IMR-90 (cell line): ENCODE measurements at regions not wholly inside any gene's neighbourhood (a gene's known extent, or its start where the extent isn't known, plus 50 kb on each side); places are given as distances from the start of the nearest gene placed in this dataset.

ENCODE experiments used
- ATAC-seq: fragments of 200-7000 bp; cut with Tn5 transposase; 2 replicates; pipeline ENCODE4 v1.9.1; 2020; ENCODE audit warnings: low read depth, mild to moderate bottlenecking, moderate library complexity
- BruUV-seq: library from RNA; stranded (reverse); fragments of 400-500 nt; replicated peaks from 2 replicates; lab custom pipeline; 2021; lab: Mats Ljungman, UMichigan
- CTCF ChIA-PET: fragments of 300-600 bp; formaldehyde crosslinking; extraction: SDS; loops from one replicate; lab custom pipeline; 2021; ENCODE audit warnings: antibody characterized with exemption; lab: Yijun Ruan, JAX
- POLR2A ChIA-PET: fragments of 300-600 bp; sonication (Branson Sonifier 250); formaldehyde crosslinking; loops from one replicate; lab custom pipeline; 2022; ENCODE audit warnings: antibody characterized with exemption; ENCODE audit not compliant: unreplicated experiment; lab: Charles Lee
- DNase-seq: peaks from one replicate; pipeline ENCODE4 v3.0.0; 2013
- H2AFZ ChIP-seq: replicated peaks from 2 replicates; pipeline ENCODE3; 2013; ENCODE audit warnings: low read length, mild to moderate bottlenecking; ENCODE audit not compliant: poor library complexity
- H2AK5ac ChIP-seq: 2 replicates; pipeline ENCODE4 v1.6.1; 2013; ENCODE audit warnings: low read depth, low read length, inconsistent platforms
- H2AK9ac ChIP-seq: replicated peaks from 2 replicates; pipeline ENCODE3; 2013; ENCODE audit warnings: mild to moderate bottlenecking, low read depth, low read length, moderate library complexity; ENCODE audit not compliant: poor library complexity
- H2BK120ac ChIP-seq: 2 replicates; pipeline ENCODE4 v1.6.1; 2013; ENCODE audit warnings: low read depth, low read length, inconsistent platforms
- H2BK15ac ChIP-seq: 3 replicates; pipeline ENCODE4 v1.6.1; 2013; ENCODE audit warnings: low read depth, low read length, inconsistent platforms
- H2BK20ac ChIP-seq: 2 replicates; pipeline ENCODE4 v1.6.1; 2013; ENCODE audit warnings: low read depth, mild to moderate bottlenecking, inconsistent platforms, low read length, moderate library complexity
- H2BK5ac ChIP-seq: 2 replicates; pipeline ENCODE4 v1.6.1; 2013; ENCODE audit warnings: mild to moderate bottlenecking, low read depth, low read length, inconsistent platforms; ENCODE audit not compliant: poor library complexity, severe bottlenecking
- H3K14ac ChIP-seq: replicated peaks from 2 replicates; pipeline ENCODE4 v1.6.1; 2013; ENCODE audit warnings: low read depth, low read length, inconsistent platforms
- H3K18ac ChIP-seq: 2 replicates; pipeline ENCODE4 v1.6.1; 2013; ENCODE audit warnings: low read depth, low read length, control low read depth
- H3K23ac ChIP-seq: 2 replicates; pipeline ENCODE4 v1.6.1; 2013; ENCODE audit warnings: low read depth, low read length, inconsistent platforms
- H3K27ac ChIP-seq: 2 replicates; pipeline ENCODE4 v1.5.1; 2013; ENCODE audit warnings: mild to moderate bottlenecking, control low read depth, low read length; ENCODE audit not compliant: insufficient read depth
- H3K27me3 ChIP-seq: 2 replicates; pipeline ENCODE4 v1.6.1; 2013; ENCODE audit warnings: low read length; ENCODE audit not compliant: control insufficient read depth, insufficient read depth
- H3K36me3 ChIP-seq: 2 replicates; pipeline ENCODE4 v1.6.1; 2013; ENCODE audit warnings: low read length, mixed read lengths; ENCODE audit not compliant: control insufficient read depth, insufficient read depth
- H3K4ac ChIP-seq: 2 replicates; pipeline ENCODE4 v1.6.1; 2013; ENCODE audit warnings: low read depth, low read length, inconsistent platforms
- H3K4me1 ChIP-seq: 2 replicates; pipeline ENCODE4 v1.6.1; 2013; ENCODE audit warnings: low read length, mixed read lengths; ENCODE audit not compliant: control insufficient read depth, insufficient read depth
- H3K4me2 ChIP-seq: 2 replicates; pipeline ENCODE4 v1.6.1; 2013; ENCODE audit warnings: low read depth, mild to moderate bottlenecking, control low read depth, low read length, moderate library complexity
- H3K4me3 ChIP-seq: 2 replicates; pipeline ENCODE4 v1.5.1; 2013; ENCODE audit warnings: low read depth, mild to moderate bottlenecking, control low read depth, low read length, moderate library complexity; ENCODE audit not compliant: insufficient read depth
- H3K56ac ChIP-seq: 2 replicates; pipeline ENCODE4 v1.6.1; 2013; ENCODE audit warnings: low read length, inconsistent platforms; ENCODE audit not compliant: insufficient read depth; ENCODE audit errors: extremely low read depth
- H3K79me1 ChIP-seq, 2 experiments: 2 replicates each; pipeline ENCODE4 v1.6.1; 2013; ENCODE audit warnings: low read length in 2 of 2, inconsistent platforms in 1 of 2, low read depth in 1 of 2
- H3K9ac ChIP-seq: 2 replicates; pipeline ENCODE4 v1.6.1; 2013; ENCODE audit warnings: low read depth, low read length, control low read depth
- H3K9me1 ChIP-seq: 2 replicates; pipeline ENCODE4 v1.6.1; 2013; ENCODE audit warnings: low read length, inconsistent platforms; ENCODE audit not compliant: insufficient read depth
- H3K9me3 ChIP-seq: 2 replicates; pipeline ENCODE4 v1.6.1; 2013; ENCODE audit warnings: low read length; ENCODE audit not compliant: control insufficient read depth, insufficient read depth
- H4K20me1 ChIP-seq: 2 replicates; pipeline ENCODE4 v1.6.1; 2013; ENCODE audit warnings: low read length, inconsistent platforms; ENCODE audit not compliant: insufficient read depth
- H4K5ac ChIP-seq: 2 replicates; pipeline ENCODE4 v1.6.1; 2013; ENCODE audit warnings: mild to moderate bottlenecking, low read depth, low read length, control low read depth
- H4K8ac ChIP-seq, 2 experiments: 2 replicates each; pipeline ENCODE4 v1.6.1; 2013; ENCODE audit warnings: low read depth in 2 of 2, low read length in 2 of 2, control low read depth in 1 of 2, inconsistent platforms in 1 of 2
- H4K91ac ChIP-seq: 2 replicates; pipeline ENCODE4 v1.6.1; 2013; ENCODE audit warnings: low read depth, low read length, inconsistent platforms; ENCODE audit not compliant: insufficient read depth
- BHLHE40 ChIP-seq: fragments of 150-350 bp; IDR thresholded peaks from 2 replicates; pipeline ENCODE4 v1.6.1; 2016; ENCODE audit warnings: mild to moderate bottlenecking, low read depth, low read length
- CEBPB ChIP-seq: IDR thresholded peaks from 2 replicates; pipeline ENCODE4 v1.6.1; 2012; ENCODE audit warnings: low read depth, low read length, improper control_type of control experiment
- CHD1 ChIP-seq: IDR thresholded peaks from 2 replicates; pipeline ENCODE4 v1.6.1; 2012; ENCODE audit warnings: low read depth, low read length, improper control_type of control experiment
- CTCF ChIP-seq: conservative IDR thresholded peaks from 2 replicates; pipeline ENCODE4 v1.5.1; 2012; ENCODE audit warnings: mild to moderate bottlenecking, low read depth, low read length, improper control_type of control experiment
- FOS ChIP-seq: fragments of 150-350 bp; IDR thresholded peaks from 2 replicates; pipeline ENCODE4 v1.6.1; 2016; ENCODE audit warnings: low read depth, low read length
- MAFK ChIP-seq: IDR thresholded peaks from 2 replicates; pipeline ENCODE4 v1.6.1; 2012; ENCODE audit warnings: low read depth, low read length, improper control_type of control experiment
- MAZ ChIP-seq: IDR thresholded peaks from 2 replicates; pipeline ENCODE4 v1.6.1; 2012; ENCODE audit warnings: low read depth, mild to moderate bottlenecking, low read length, improper control_type of control experiment, moderate library complexity, borderline replicate concordance
- MXI1 ChIP-seq: IDR thresholded peaks from 2 replicates; pipeline ENCODE4 v1.6.1; 2012; ENCODE audit warnings: low read depth, mild to moderate bottlenecking, low read length, moderate library complexity, borderline replicate concordance
- NFE2L2 ChIP-seq: fragments of 150-350 bp; IDR thresholded peaks from 2 replicates; pipeline ENCODE4 v1.6.1; 2016; ENCODE audit warnings: low read depth, mild to moderate bottlenecking, low read length
- POLR2A ChIP-seq: IDR thresholded peaks from 2 replicates; pipeline ENCODE4 v1.6.1; 2012; ENCODE audit warnings: mild to moderate bottlenecking, low read depth, low read length
- RAD21 ChIP-seq: IDR thresholded peaks from 2 replicates; pipeline ENCODE4 v1.6.1; 2012; ENCODE audit warnings: low read length, improper control_type of control experiment
- RCOR1 ChIP-seq: IDR thresholded peaks from 2 replicates; pipeline ENCODE4 v1.6.1; 2012; ENCODE audit warnings: mild to moderate bottlenecking, low read length, improper control_type of control experiment; ENCODE audit not compliant: insufficient replicate concordance
- RFX5 ChIP-seq: IDR thresholded peaks from 2 replicates; pipeline ENCODE4 v1.8.0; 2012; ENCODE audit warnings: low read depth, mild to moderate bottlenecking, low read length, moderate library complexity
- SMC3 ChIP-seq: fragments of 150-350 bp; IDR thresholded peaks from 2 replicates; pipeline ENCODE4 v1.6.1; 2016; ENCODE audit warnings: low read depth, mild to moderate bottlenecking, antibody characterized with exemption, low read length, moderate library complexity
- USF2 ChIP-seq: fragments of 150-350 bp; IDR thresholded peaks from 2 replicates; pipeline ENCODE4 v1.6.1; 2017; ENCODE audit warnings: mild to moderate bottlenecking, antibody characterized with exemption, low read length, low read depth
- WGBS, 2 experiments: methylation state at CpG; one replicate each; pipeline versions ENCODE4 v1.1.5 to v1.1.7; 2013; ENCODE audit warnings: missing lambda C conversion rate in 2 of 2; ENCODE audit not compliant: insufficient read length in 1 of 2; ENCODE audit errors: extremely low coverage in 2 of 2; 5-methylcytosine and 5-hydroxymethylcytosine counted together
- dilution Hi-C: fragments of 300-500 bp; cut with HindIII; formaldehyde crosslinking; loops from one replicate; pipeline ENCODE4 v1.14.3; 2018; ENCODE audit warnings: low sequenced_read_pairs; ENCODE audit not compliant: unreplicated experiment
- in situ Hi-C: fragments of 300-500 bp; cut with MboI; formaldehyde crosslinking; loops from 3 replicates; pipeline ENCODE4 v1.14.3; 2019; ENCODE audit warnings: low sequenced_read_pairs, inconsistent platforms, mixed read lengths
- intact Hi-C: fragments of 100-400 bp; cut with micrococcal nuclease; formaldehyde crosslinking; loops from 2 replicates; pipeline ENCODE4 v1.10.0; 2022
- TF ChIP-seq, protein P1 (sequence below): fragments of 150-350 bp; IDR thresholded peaks from 2 replicates; pipeline ENCODE4 v1.6.1; 2016; ENCODE audit warnings: low read depth, mild to moderate bottlenecking, low read length, moderate library complexity, borderline replicate concordance

- H2AK5ac ChIP-seq = no peak overlapping the region
These were observed 187.0 kb upstream of the PPARGC1A start for GRCh38 chr4:24076811-24077210.

More at GRCh38 chr4:24076811-24077210, 187.0 kb upstream of the PPARGC1A start:
- POLR2A ChIA-PET = no interaction called here
- no peak overlapping the region for H4K8ac ChIP-seq
- no peaks in the 10 kb centered on the region for H3K36me3 ChIP-seq
- H3K27me3 ChIP-seq = no peaks in the 10 kb centered on the region
- TF ChIP-seq USF2 (no peak), MAZ (no peak), CHD1 (no peak), RAD21 (no peak), MAFK (no peak), RCOR1 (no peak), NFE2L2 (no peak), POLR2A (no peak), SMC3 (no peak), CEBPB (no peak), RFX5 (no peak), FOS (no peak), MXI1 (no peak), CTCF (no peak), BHLHE40 (no peak)
- TF ChIP-seq, protein P1, sequence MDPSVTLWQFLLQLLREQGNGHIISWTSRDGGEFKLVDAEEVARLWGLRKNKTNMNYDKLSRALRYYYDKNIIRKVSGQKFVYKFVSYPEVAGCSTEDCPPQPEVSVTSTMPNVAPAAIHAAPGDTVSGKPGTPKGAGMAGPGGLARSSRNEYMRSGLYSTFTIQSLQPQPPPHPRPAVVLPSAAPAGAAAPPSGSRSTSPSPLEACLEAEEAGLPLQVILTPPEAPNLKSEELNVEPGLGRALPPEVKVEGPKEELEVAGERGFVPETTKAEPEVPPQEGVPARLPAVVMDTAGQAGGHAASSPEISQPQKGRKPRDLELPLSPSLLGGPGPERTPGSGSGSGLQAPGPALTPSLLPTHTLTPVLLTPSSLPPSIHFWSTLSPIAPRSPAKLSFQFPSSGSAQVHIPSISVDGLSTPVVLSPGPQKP = no peak
- CTCF ChIA-PET = no interaction called here
- no peaks in the 10 kb centered on the region for H4K20me1 ChIP-seq
- H3K4me3 ChIP-seq = no peak overlapping the region
- in situ Hi-C loops (no loop called here), intact Hi-C loops (no loop called here), dilution Hi-C loops (no loop called here)
- H3K4ac ChIP-seq = no peak overlapping the region
- WGBS, 2 experiments = no CpG with 5 or more reads among the region's 1 CpG
- no peaks in the 10 kb centered on the region for H3K9me1 ChIP-seq
- H2AK9ac ChIP-seq = no peak overlapping the region
- no peak overlapping the region for H3K23ac ChIP-seq
- no peak overlapping the region for H3K4me2 ChIP-seq
- H3K79me1 ChIP-seq = no peaks in the 10 kb centered on the region
- no peak overlapping the region for H2AFZ ChIP-seq
- H3K18ac ChIP-seq = no peak overlapping the region
- H4K5ac ChIP-seq = no peak overlapping the region
- no peaks in the 10 kb centered on the region for H3K4me1 ChIP-seq
- no peak overlapping the region for H2BK120ac ChIP-seq
- no peak overlapping the region for H2BK5ac ChIP-seq
- ATAC-seq (no peak), DNase-seq (no peak)
- no peak overlapping the region for H3K9ac ChIP-seq
- no peak overlapping the region for H4K91ac ChIP-seq
- no peak overlapping the region for H2BK15ac ChIP-seq
- H3K14ac ChIP-seq = no peak overlapping the region
- H2BK20ac ChIP-seq = no peak overlapping the region
- no TSS peak for BruUV-seq
- no peak overlapping the region for H3K27ac ChIP-seq
- H3K56ac ChIP-seq = no peak overlapping the region
- no peaks in the 10 kb centered on the region for H3K9me3 ChIP-seq
